Transverse colon (tissue), 4 donors: ENCODE measurements at regions not wholly inside any gene's neighbourhood (a gene's known extent, or its start where the extent isn't known, plus 50 kb on each side); places are given as distances from the start of the nearest gene placed in this dataset.

Source experiments
- DNase-seq: peaks from one replicate; pipeline ENCODE4 v3.0.0-alpha.2; 2019
- H3K27ac ChIP-seq, 4 donors: fragments of 200-600 bp; sonication (generic); 2 replicates each; pipeline ENCODE4 v1.5.1; 2016 to 2018; ENCODE audit warnings: inconsistent platforms in 4 of 4
- H3K27me3 ChIP-seq: fragments of 200-600 bp; sonication (generic); 2 replicates; pipeline ENCODE4 v1.5.1; 2017; ENCODE audit warnings: inconsistent platforms
- H3K36me3 ChIP-seq, 4 donors: fragments of 200-600 bp; sonication (generic); 2 replicates each; pipeline ENCODE4 v1.5.1; 2017 to 2019; ENCODE audit warnings: inconsistent platforms in 4 of 4
- H3K4me1 ChIP-seq, 4 donors: fragments of 200-600 bp; sonication (generic); 2 replicates each; pipeline ENCODE4 v1.5.1; 2017 to 2020; ENCODE audit warnings: inconsistent platforms in 4 of 4
- H3K4me3 ChIP-seq, 4 donors: fragments of 200-600 bp; sonication (generic); 1 replicate in 1 of 4; 2 replicates in 3 of 4; pipeline versions ENCODE4 v1.5.1 to v1.6.1; 2017 to 2019; ENCODE audit warnings: inconsistent platforms in 4 of 4
- H3K9me3 ChIP-seq, 2 donors: fragments of 200-600 bp; sonication (generic); 2 replicates each; pipeline ENCODE4 v1.5.1; 2017 to 2019; ENCODE audit warnings: inconsistent platforms in 2 of 2
- CTCF ChIP-seq, 5 experiments: fragments of 200-600 bp in 3 of 5; fragments of 450-650 bp in 2 of 5; sonication (generic) in 3 of 5; IDR thresholded peaks; 1 replicate in 2 of 5; 2 replicates in 3 of 5; pipeline ENCODE4 v1.5.1; 2016 to 2017; ENCODE audit warnings: antibody characterized with exemption in 5 of 5, inconsistent platforms in 3 of 5, mild to moderate bottlenecking in 2 of 5, moderate library complexity in 1 of 5
- EP300 ChIP-seq: sonication (generic); formaldehyde crosslinking; IDR thresholded peaks from one replicate; pipeline ENCODE4 v1.6.1; 2017; ENCODE audit warnings: antibody characterized with exemption, low read depth
- POLR2A ChIP-seq: fragments of 450-650 bp; IDR thresholded peaks from one replicate; pipeline ENCODE4 v1.6.1; 2016; ENCODE audit warnings: antibody characterized with exemption, mild to moderate bottlenecking, moderate library complexity
- POLR2AphosphoS5 ChIP-seq, 3 donors: sonication (generic); formaldehyde crosslinking; IDR thresholded peaks; one replicate each; pipeline ENCODE4 v1.6.1; 2016; ENCODE audit warnings: antibody characterized with exemption in 3 of 3
- WGBS, 2 donors: methylation state at CpG; one replicate each; pipeline ENCODE4 v1.1.5; 2018; ENCODE audit warnings: low coverage in 1 of 2; 5-methylcytosine and 5-hydroxymethylcytosine counted together
- in situ Hi-C, 4 donors: fragments of 200-750 bp; cut with MboI; loops; one replicate each; pipeline versions ENCODE4 v1.15.0 to v1.15.1; 2017; ENCODE audit warnings: low sequenced_read_pairs in 3 of 4, low pct_ligation_motif_present in 1 of 4, low pct_unique_long_range_greater_than_20kb in 1 of 4
- intact Hi-C: fragments of 100-400 bp; cut with DNase I; formaldehyde crosslinking; loops from one replicate; pipeline ENCODE4 v1.15.1; 2023; ENCODE audit warnings: low total_unique reads

DNA sequence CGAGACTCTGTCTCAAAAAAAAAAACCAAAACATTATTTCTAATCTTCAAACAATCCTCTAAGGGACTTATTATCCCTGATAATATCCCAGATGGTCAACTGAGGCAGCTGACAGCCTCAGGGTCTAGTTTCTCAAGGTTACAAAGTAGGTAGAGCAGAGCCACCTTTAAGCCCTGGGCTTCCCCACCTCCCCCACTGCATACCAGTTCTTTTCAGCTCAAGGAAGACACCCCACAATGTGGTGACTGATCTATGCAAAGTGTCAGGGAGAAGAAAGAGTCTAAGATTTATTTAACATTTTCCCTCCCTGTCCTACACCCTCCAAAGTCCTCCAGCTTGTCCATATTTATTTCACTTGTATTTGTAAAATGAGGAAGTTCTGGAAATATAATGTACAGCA is 60.5 kb upstream of the VGLL2 start:
- in situ Hi-C loops, result no loop called here
- no peak for TF ChIP-seq POLR2A
- TF ChIP-seq CTCF (IDR thresholded peaks at IDR 0.05), result no peak
- TF ChIP-seq EP300, result no peak
- TF ChIP-seq POLR2AphosphoS5 (IDR thresholded peaks at IDR 0.05), result no peak
- Histone ChIP-seq H3K4me3 (no peak overlapping the region), H3K27me3 (no peaks in the 10 kb centered on the region), H3K36me3 (no peaks in the 10 kb centered on the region), H3K4me1 (no peaks in the 10 kb centered on the region), H3K9me3 (no peaks in the 10 kb centered on the region), H3K27ac (no peak overlapping the region)
- WGBS, 2 donors, result 80 to 94% methylated on average over 1 of the region's 1 CpG
- intact Hi-C loops, result no loop called here
- no peak for DNase-seq

GRCh38 chr6:117205876-117206275 is 59.5 kb upstream of the VGLL2 start:
- Histone ChIP-seq H3K4me3 (no peak overlapping the region), H3K9me3 (no peaks in the 10 kb centered on the region), H3K27ac (no peak overlapping the region), H3K4me1 (no peaks in the 10 kb centered on the region), H3K27me3 (no peaks in the 10 kb centered on the region), H3K36me3 (no peaks in the 10 kb centered on the region)
- no peak for DNase-seq
- in situ Hi-C loops, result no loop called here
- intact Hi-C loops, result no loop called here
- TF ChIP-seq CTCF (IDR thresholded peaks at IDR 0.05) (no peak), EP300 (no peak)
- 56 to 73% methylated on average over 2 to 4 of the region's 4 CpGs for WGBS, 2 donors

GRCh38 chr6:117206522-117206921 is 58.8 kb upstream of the VGLL2 start:
- Histone ChIP-seq H3K4me3 (no peak overlapping the region), H3K9me3 (no peaks in the 10 kb centered on the region), H3K27me3 (no peaks in the 10 kb centered on the region), H3K27ac (no peak overlapping the region), H3K4me1 (no peaks in the 10 kb centered on the region), H3K36me3 (no peaks in the 10 kb centered on the region)
- TF ChIP-seq CTCF (IDR thresholded peaks at IDR 0.05), result no peak
- TF ChIP-seq POLR2A, result no peak
- no peak for TF ChIP-seq EP300
- TF ChIP-seq POLR2AphosphoS5 (IDR thresholded peaks at IDR 0.05), result no peak
- in situ Hi-C loops, result no loop called here
- 62 to 65% methylated on average over 1 of the region's 1 CpG for WGBS, 2 donors
- intact Hi-C loops, result no loop called here
- no peak for DNase-seq

GRCh38 chr6:117206944-117207687 is 58.2 kb upstream of the VGLL2 start:
- no peaks in the 10 kb centered on the region for H3K27me3 ChIP-seq
- H3K36me3 ChIP-seq, result no peaks in the 10 kb centered on the region
- TF ChIP-seq POLR2AphosphoS5 (IDR thresholded peaks at IDR 0.05), result no peak
- no peak for TF ChIP-seq CTCF (IDR thresholded peaks at IDR 0.05)
- TF ChIP-seq POLR2A, result no peak
- TF ChIP-seq EP300, result no peak
- no peak for DNase-seq
- intact Hi-C loops (no loop called here), in situ Hi-C loops (no loop called here)
- no peak overlapping the region for H3K4me3 ChIP-seq
- WGBS, 2 donors, result 67 to 78% methylated on average over 5 to 8 of the region's 8 CpGs
- H3K27ac ChIP-seq, result no peak overlapping the region
- no peaks in the 10 kb centered on the region for H3K9me3 ChIP-seq
- no peaks in the 10 kb centered on the region for H3K4me1 ChIP-seq
